BE2C (cell line): ENCODE measurements at regions not wholly inside any gene's neighbourhood (a gene's known extent, or its start where the extent isn't known, plus 50 kb on each side); places are given as distances from the start of the nearest gene placed in this dataset.

Source experiments
- DNase-seq: peaks from one replicate; pipeline ENCODE4 v3.0.0-alpha.2; 2020
- H3K27me3 ChIP-seq: fragments of 250-450 bp; sonication (Bioruptor Pico); 2 replicates; pipeline ENCODE4 v1.5.1; 2020; ENCODE audit warnings: mild to moderate bottlenecking
- H3K36me3 ChIP-seq: fragments of 250-450 bp; sonication (Bioruptor Pico); 2 replicates; pipeline ENCODE4 v1.5.1; 2020; ENCODE audit warnings: mild to moderate bottlenecking
- H3K4me1 ChIP-seq: fragments of 250-450 bp; sonication (Bioruptor Pico); 2 replicates; pipeline ENCODE4 v1.5.1; 2020
- H3K4me3 ChIP-seq: 2 replicates; pipeline ENCODE4 v1.5.1; 2011; ENCODE audit warnings: low read depth, low read length
- H3K9me3 ChIP-seq: fragments of 250-450 bp; sonication (Bioruptor Pico); 2 replicates; pipeline ENCODE4 v1.5.1; 2020
- TF ChIP-seq, protein P1 (sequence below): IDR thresholded peaks from 2 replicates; pipeline ENCODE4 v1.5.1; 2012; ENCODE audit warnings: mild to moderate bottlenecking, low read depth, low read length

DNA sequence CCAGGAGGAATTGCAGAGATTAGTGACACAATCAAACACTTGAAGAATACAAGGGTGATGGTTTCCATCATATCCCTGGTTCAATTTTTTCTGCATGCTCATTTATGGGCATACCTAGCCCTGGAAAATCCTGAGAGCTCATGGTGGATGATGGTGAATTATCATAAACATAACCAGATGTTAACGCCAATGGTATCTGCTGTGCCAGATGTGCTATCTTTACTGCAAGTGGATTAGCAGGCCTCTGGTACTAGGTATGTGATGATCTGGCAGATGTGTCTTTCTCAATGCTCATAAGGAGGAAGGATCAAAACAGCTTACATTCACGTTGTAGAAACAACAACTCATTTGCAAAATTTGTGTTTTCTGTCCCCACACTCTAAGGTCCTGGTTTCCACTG, 150.5 kb downstream of the FZD1 start:
- H3K9me3 ChIP-seq = no peaks in the 10 kb centered on the region
- H3K4me1 ChIP-seq = no peaks in the 10 kb centered on the region
- H3K4me3 ChIP-seq = no peak overlapping the region
- TF ChIP-seq, protein P1, sequence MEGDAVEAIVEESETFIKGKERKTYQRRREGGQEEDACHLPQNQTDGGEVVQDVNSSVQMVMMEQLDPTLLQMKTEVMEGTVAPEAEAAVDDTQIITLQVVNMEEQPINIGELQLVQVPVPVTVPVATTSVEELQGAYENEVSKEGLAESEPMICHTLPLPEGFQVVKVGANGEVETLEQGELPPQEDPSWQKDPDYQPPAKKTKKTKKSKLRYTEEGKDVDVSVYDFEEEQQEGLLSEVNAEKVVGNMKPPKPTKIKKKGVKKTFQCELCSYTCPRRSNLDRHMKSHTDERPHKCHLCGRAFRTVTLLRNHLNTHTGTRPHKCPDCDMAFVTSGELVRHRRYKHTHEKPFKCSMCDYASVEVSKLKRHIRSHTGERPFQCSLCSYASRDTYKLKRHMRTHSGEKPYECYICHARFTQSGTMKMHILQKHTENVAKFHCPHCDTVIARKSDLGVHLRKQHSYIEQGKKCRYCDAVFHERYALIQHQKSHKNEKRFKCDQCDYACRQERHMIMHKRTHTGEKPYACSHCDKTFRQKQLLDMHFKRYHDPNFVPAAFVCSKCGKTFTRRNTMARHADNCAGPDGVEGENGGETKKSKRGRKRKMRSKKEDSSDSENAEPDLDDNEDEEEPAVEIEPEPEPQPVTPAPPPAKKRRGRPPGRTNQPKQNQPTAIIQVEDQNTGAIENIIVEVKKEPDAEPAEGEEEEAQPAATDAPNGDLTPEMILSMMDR = no peak
- no peak for DNase-seq
- no peaks in the 10 kb centered on the region for H3K36me3 ChIP-seq
- H3K27me3 ChIP-seq = no peaks in the 10 kb centered on the region

DNA sequence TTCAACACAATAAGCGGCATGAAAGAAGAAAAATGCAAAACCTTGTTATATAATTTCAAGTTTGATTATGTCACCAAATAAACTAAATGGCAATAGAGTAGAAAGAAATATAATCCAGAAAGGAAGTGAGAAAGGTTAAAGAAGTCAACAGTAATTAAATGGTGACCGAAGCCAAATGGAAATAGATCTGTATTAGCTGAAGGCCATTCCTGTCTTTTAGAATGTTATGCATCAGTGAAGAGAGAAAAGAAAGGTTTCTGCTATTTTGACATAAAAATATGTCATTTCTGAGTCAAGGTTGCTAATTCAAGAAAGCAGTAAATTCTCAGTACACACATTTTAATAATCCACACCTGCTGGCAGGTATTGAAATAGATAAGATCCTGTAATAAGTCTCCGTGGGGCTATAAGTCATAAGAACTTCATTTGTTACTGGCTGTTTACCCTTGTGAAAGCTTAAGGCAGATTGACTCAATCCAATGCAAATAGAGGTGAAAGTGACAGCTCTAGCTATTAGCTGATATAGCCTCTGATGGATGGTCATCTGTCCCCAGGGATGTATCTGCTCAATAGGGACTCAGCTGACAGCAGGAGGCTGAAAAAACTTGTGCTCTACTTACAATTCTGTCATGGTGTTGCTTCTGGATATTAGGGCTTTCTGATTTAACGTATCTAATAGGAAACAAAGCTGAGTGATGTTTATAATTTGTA, 152.1 kb downstream of the FZD1 start:
- no peaks in the 10 kb centered on the region for H3K4me1 ChIP-seq
- TF ChIP-seq, protein P1 = no peak
- no peaks in the 10 kb centered on the region for H3K36me3 ChIP-seq
- DNase-seq = no peak
- H3K9me3 ChIP-seq = no peaks in the 10 kb centered on the region
- H3K4me3 ChIP-seq = no peak overlapping the region
- H3K27me3 ChIP-seq = no peaks in the 10 kb centered on the region

DNA sequence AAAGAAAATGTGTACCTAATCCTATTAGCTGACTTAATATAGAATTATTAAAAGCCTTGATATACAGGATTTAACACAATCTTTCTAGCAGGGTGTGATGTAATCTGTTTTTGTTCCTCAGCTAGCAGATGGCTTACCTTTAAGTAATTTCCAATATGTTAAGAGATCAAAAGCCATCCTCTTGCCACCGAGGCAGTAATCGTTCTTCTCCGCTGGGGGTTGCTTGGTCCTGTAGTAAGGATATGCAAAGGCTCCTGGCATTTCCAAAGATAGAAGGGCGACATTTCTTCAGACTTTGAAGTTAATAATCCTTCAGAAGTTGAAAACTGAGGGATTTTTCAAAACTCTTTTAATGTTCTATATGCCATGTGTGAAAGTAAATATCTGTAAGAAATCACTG, 156.4 kb downstream of the FZD1 start:
- DNase-seq = no peak
- H3K36me3 ChIP-seq = no peaks in the 10 kb centered on the region
- H3K4me3 ChIP-seq = no peak overlapping the region
- TF ChIP-seq, protein P1 = no peak
- no peaks in the 10 kb centered on the region for H3K27me3 ChIP-seq
- H3K9me3 ChIP-seq = no peaks in the 10 kb centered on the region
- H3K4me1 ChIP-seq = no peaks in the 10 kb centered on the region

- H3K4me1 ChIP-seq = no peaks in the 10 kb centered on the region
- no peak for DNase-seq
- no peak overlapping the region for H3K4me3 ChIP-seq
- no peaks in the 10 kb centered on the region for H3K36me3 ChIP-seq
- no peaks in the 10 kb centered on the region for H3K9me3 ChIP-seq
- H3K27me3 ChIP-seq = no peaks in the 10 kb centered on the region
- TF ChIP-seq, protein P1 = no peak
These were observed 156.8 kb downstream of the FZD1 start for GRCh38 chr7:91421018-91421417.

DNA sequence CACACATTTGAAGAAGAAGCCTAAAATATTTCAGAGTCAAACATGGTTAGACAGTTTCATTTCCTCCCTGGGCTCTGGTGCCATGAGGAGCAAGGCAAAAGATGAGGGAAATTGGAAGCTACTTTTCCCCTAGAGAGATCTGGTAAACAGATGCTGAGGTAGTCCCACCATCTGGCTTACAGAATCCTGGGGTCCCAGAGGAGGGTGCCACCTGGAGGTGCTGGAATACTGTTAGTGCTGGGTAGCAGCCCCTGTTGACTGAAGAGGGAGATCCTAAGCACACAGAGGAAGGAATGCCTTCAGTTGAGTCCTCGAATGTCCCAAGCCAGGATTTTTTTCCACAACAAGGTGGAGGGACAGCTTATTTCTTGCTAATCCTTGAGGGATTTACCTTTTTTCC, 160.1 kb downstream of the FZD1 start:
- no peak for DNase-seq
- no peaks in the 10 kb centered on the region for H3K27me3 ChIP-seq
- no peak overlapping the region for H3K4me3 ChIP-seq
- no peaks in the 10 kb centered on the region for H3K36me3 ChIP-seq
- TF ChIP-seq, protein P1 = no peak
- H3K4me1 ChIP-seq = no peaks in the 10 kb centered on the region
- H3K9me3 ChIP-seq = no peaks in the 10 kb centered on the region

GRCh38 chr7:91425149-91425548, 160.9 kb downstream of the FZD1 start:
- no peaks in the 10 kb centered on the region for H3K27me3 ChIP-seq
- H3K4me1 ChIP-seq = no peaks in the 10 kb centered on the region
- no peak for DNase-seq
- TF ChIP-seq, protein P1 = no peak
- no peaks in the 10 kb centered on the region for H3K9me3 ChIP-seq
- no peaks in the 10 kb centered on the region for H3K36me3 ChIP-seq
- H3K4me3 ChIP-seq = no peak overlapping the region
